H1 (cell line): ENCODE measurements at regions not wholly inside any gene's neighbourhood (a gene's known extent, or its start where the extent isn't known, plus 50 kb on each side); places are given as distances from the start of the nearest gene placed in this dataset.

Source experiments
- EZH2 ChIP-seq: fragments of 200-600 bp; sonication (generic); IDR thresholded peaks from 2 replicates; pipeline ENCODE4 v1.7.1; 2012; ENCODE audit warnings: low read depth, mild to moderate bottlenecking, moderate library complexity, low read length, inconsistent platforms; ENCODE audit not compliant: severe bottlenecking
- KDM5A ChIP-seq: fragments of 200-600 bp; IDR thresholded peaks from 2 replicates; pipeline ENCODE4 v1.7.1; 2012; ENCODE audit warnings: mild to moderate bottlenecking, low read length, inconsistent platforms, mixed read lengths
- POLR2A ChIP-seq, 2 experiments: IDR thresholded peaks; 1 replicate in 1 of 2; 2 replicates in 1 of 2; pipeline ENCODE4 v1.6.1; 2011; ENCODE audit warnings: low read depth in 2 of 2, low read length in 2 of 2, mild to moderate bottlenecking in 2 of 2; ENCODE audit errors: control extremely low read depth in 1 of 2

DNA sequence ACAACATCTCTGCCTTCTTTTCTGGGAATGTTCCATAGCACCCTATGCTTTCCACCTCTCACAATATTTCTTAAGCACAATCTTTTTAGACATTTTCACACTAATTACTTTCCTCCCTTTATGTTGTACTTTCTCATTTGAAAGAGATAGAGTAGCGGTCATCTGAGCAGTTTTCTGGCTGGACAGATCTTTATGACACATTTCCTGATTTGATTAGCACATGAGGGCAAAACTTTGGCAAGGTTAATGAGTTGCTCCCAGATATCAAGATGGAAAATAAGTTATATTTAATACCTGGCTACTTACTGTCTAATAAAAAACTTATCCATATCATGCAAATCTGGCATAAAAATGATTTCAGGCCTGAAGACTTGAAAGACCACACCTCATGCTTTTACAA lies 723.9 kb downstream of the SOCS6 start (continued):
- TF ChIP-seq POLR2A (IDR thresholded peaks at IDR 0.05; ENCODE audit: control extremely low read depth in 1 of 2, low read depth in 2 of 2, low read length in 2 of 2) (no peak), EZH2 (no peak), KDM5A (no peak)
- TF ChIP-seq, all 59 proteins: peak for 0
